HG02884 (cell line): ENCODE measurements at regions not wholly inside any gene's neighbourhood (a gene's known extent, or its start where the extent isn't known, plus 50 kb on each side); places are given as distances from the start of the nearest gene placed in this dataset.

Source experiments
- ATAC-seq: cut with Tn5 transposase; IDR thresholded peaks from one replicate; pipeline ENCODE4 v1.9.1; 2021; ENCODE audit warnings: mild to moderate bottlenecking, moderate library complexity; ENCODE audit not compliant: unreplicated experiment

- no peak for ATAC-seq
Measured at GRCh38 chr5:73395256-73395655, 53.3 kb downstream of the FOXD1 start.

GRCh38 chr5:73394610-73395009, 54.0 kb downstream of the FOXD1 start:
- ATAC-seq: no peak

GRCh38 chr5:73393611-73394489, 54.7 kb downstream of the FOXD1 start:
- no peak for ATAC-seq

GRCh38 chr5:73392775-73393174, 55.8 kb downstream of the FOXD1 start:
- ATAC-seq: no peak

GRCh38 chr5:73391441-73391881, 57.1 kb downstream of the FOXD1 start:
- ATAC-seq: no peak

GRCh38 chr5:73390972-73391371, 57.6 kb downstream of the FOXD1 start:
- no peak for ATAC-seq

- no peak for ATAC-seq
Measured at GRCh38 chr5:73388740-73389139, 59.8 kb downstream of the FOXD1 start.

- ATAC-seq: no peak
Measured at GRCh38 chr5:73388306-73388684, 60.3 kb downstream of the FOXD1 start.

- ATAC-seq: peak; percentile 95
Measured at GRCh38 chr5:73387601-73388305, 60.8 kb downstream of the FOXD1 start.

GRCh38 chr5:73387149-73387591, 61.4 kb downstream of the FOXD1 start:
- ATAC-seq: peak; percentile 31

- no peak for ATAC-seq
Measured at GRCh38 chr5:73384861-73385260, 63.7 kb downstream of the FOXD1 start.

- no peak for ATAC-seq
Measured at GRCh38 chr5:73382401-73382740, 66.2 kb downstream of the FOXD1 start.

- ATAC-seq: no peak
Measured at GRCh38 chr5:73381590-73382400, 66.8 kb downstream of the FOXD1 start.

- ATAC-seq: no peak
Measured at GRCh38 chr5:73380710-73381589, 67.6 kb downstream of the FOXD1 start.

- no peak for ATAC-seq
Measured at GRCh38 chr5:73380041-73380440, 68.5 kb downstream of the FOXD1 start.

- no peak for ATAC-seq
Measured at GRCh38 chr5:73379435-73379834, 69.1 kb downstream of the FOXD1 start.

- ATAC-seq: no peak
Measured at GRCh38 chr5:73378765-73379164, 69.8 kb downstream of the FOXD1 start.

- no peak for ATAC-seq
Measured at GRCh38 chr5:73378070-73378469, 70.5 kb downstream of the FOXD1 start.

- ATAC-seq: no peak
Measured at GRCh38 chr5:73376618-73377170, 71.9 kb downstream of the FOXD1 start.

- ATAC-seq: no peak
Measured at GRCh38 chr5:73375949-73376348, 72.6 kb downstream of the FOXD1 start.
